Chondrocyte (in vitro differentiated cells): ENCODE measurements at regions not wholly inside any gene's neighbourhood (a gene's known extent, or its start where the extent isn't known, plus 50 kb on each side); places are given as distances from the start of the nearest gene placed in this dataset.

Experiments used
- DNase-seq: peaks from one replicate; pipeline ENCODE4 v3.0.0; 2021; ENCODE audit warnings: mixed read lengths, low spot score
- H3K27ac Mint-ChIP-seq: one replicate; pipeline ENCODE4 v1.8.0; 2021; ENCODE audit warnings: mild to moderate bottlenecking, moderate library complexity, mixed read lengths; ENCODE audit not compliant: unreplicated experiment
- H3K27me3 Mint-ChIP-seq: 2 replicates; pipeline ENCODE4 v1.8.0; 2021; ENCODE audit warnings: low read depth, mixed read lengths
- H3K36me3 Mint-ChIP-seq: 2 replicates; pipeline ENCODE4 v1.8.0; 2021; ENCODE audit warnings: low read depth, mixed read lengths
- H3K4me1 Mint-ChIP-seq: 2 replicates; pipeline ENCODE4 v1.8.0; 2021; ENCODE audit warnings: low read depth, mild to moderate bottlenecking, mixed read lengths
- H3K4me3 Mint-ChIP-seq: one replicate; pipeline ENCODE4 v1.8.0; 2021; ENCODE audit warnings: mild to moderate bottlenecking, moderate library complexity, mixed read lengths; ENCODE audit not compliant: unreplicated experiment
- H3K9me3 Mint-ChIP-seq: 2 replicates; pipeline ENCODE4 v1.8.0; 2021; ENCODE audit warnings: low read depth, mixed read lengths
- CTCF ChIP-seq: fragments of 200-600 bp; sonication (generic); IDR thresholded peaks from 2 replicates; pipeline ENCODE4 v1.5.0; 2021; ENCODE audit warnings: antibody characterized with exemption, mild to moderate bottlenecking, moderate library complexity

DNA sequence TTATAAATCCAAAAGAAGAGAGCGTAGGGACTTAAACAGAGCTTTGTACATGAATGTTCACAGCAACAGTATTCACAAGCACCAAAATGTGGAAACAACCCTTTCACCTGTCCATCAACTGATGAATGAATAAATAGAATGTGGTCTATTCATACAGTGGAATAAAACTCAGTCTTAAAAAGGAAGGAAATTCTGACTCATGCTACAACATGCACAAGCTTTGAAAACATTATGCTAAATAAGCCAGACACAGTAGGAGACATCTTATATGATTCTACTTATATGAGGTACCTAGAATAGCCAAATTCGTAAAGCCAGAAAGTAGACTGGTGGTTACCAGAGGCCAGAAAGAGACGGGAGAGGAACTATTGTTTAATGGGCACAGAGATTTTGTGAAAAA is 74.3 kb downstream of the SHANK2 start:
- no peak for TF ChIP-seq CTCF
- no peak overlapping the region for H3K27ac Mint-ChIP-seq
- H3K36me3 Mint-ChIP-seq: peaks cover 9% of the 10 kb centered on the region
- peaks cover 26% of the 10 kb centered on the region for H3K9me3 Mint-ChIP-seq
- DNase-seq: no peak
- no peak overlapping the region for H3K4me3 Mint-ChIP-seq
- peaks cover 40% of the 10 kb centered on the region for H3K27me3 Mint-ChIP-seq
- H3K4me1 Mint-ChIP-seq: no peaks in the 10 kb centered on the region

GRCh38 chr11:71176812-71177211 is 75.6 kb downstream of the SHANK2 start:
- Mint-ChIP-seq H3K4me3 (no peak overlapping the region), H3K27me3 (peaks cover 41% of the 10 kb centered on the region), H3K9me3 (peaks cover 26% of the 10 kb centered on the region), H3K27ac (no peak overlapping the region), H3K36me3 (peaks cover 9% of the 10 kb centered on the region), H3K4me1 (no peaks in the 10 kb centered on the region)
- DNase-seq: no peak
- TF ChIP-seq CTCF: no peak

- peaks cover 26% of the 10 kb centered on the region for H3K9me3 Mint-ChIP-seq
- no peak for DNase-seq
- no peak overlapping the region for H3K27ac Mint-ChIP-seq
- no peaks in the 10 kb centered on the region for H3K4me1 Mint-ChIP-seq
- H3K36me3 Mint-ChIP-seq: peaks cover 9% of the 10 kb centered on the region
- H3K4me3 Mint-ChIP-seq: no peak overlapping the region
- H3K27me3 Mint-ChIP-seq: peaks cover 30% of the 10 kb centered on the region
- TF ChIP-seq CTCF: no peak
Measured at GRCh38 chr11:71173709-71174108, 78.7 kb downstream of the SHANK2 start.

GRCh38 chr11:71172680-71173079 is 79.7 kb downstream of the SHANK2 start:
- Mint-ChIP-seq H3K9me3 (peaks cover 21% of the 10 kb centered on the region), H3K27me3 (peaks cover 27% of the 10 kb centered on the region), H3K36me3 (peaks cover 9% of the 10 kb centered on the region), H3K27ac (no peak overlapping the region), H3K4me3 (no peak overlapping the region), H3K4me1 (no peaks in the 10 kb centered on the region)
- no peak for TF ChIP-seq CTCF
- DNase-seq: no peak

- H3K4me3 Mint-ChIP-seq: no peak overlapping the region
- H3K4me1 Mint-ChIP-seq: no peaks in the 10 kb centered on the region
- H3K27ac Mint-ChIP-seq: no peak overlapping the region
- peaks cover 10% of the 10 kb centered on the region for H3K9me3 Mint-ChIP-seq
- peaks cover 5% of the 10 kb centered on the region for H3K36me3 Mint-ChIP-seq
- peaks cover 24% of the 10 kb centered on the region for H3K27me3 Mint-ChIP-seq
- no peak for DNase-seq
- TF ChIP-seq CTCF: no peak
Measured at GRCh38 chr11:71171576-71171975, 80.8 kb downstream of the SHANK2 start.
